Gastrocnemius medialis (tissue), 4 donors: ENCODE measurements at regions not wholly inside any gene's neighbourhood (a gene's known extent, or its start where the extent isn't known, plus 50 kb on each side); places are given as distances from the start of the nearest gene placed in this dataset.
"Not testable (repeated sequence)": the region's sequence is repeated elsewhere in the genome, so short reads cannot be mapped to it uniquely, and the experiment has no call there.

Source experiments
- ATAC-seq, 2 donors: fragments of 150-250 bp; one replicate each; pipeline ENCODE4 v1.9.1; 2016
- DNase-seq, 2 donors: peaks; one replicate each; pipeline ENCODE4 v3.0.0-alpha.2; 2019
- H3K27ac ChIP-seq, 4 donors: fragments of 200-600 bp; sonication (generic); 1 replicate in 1 of 4; 2 replicates in 3 of 4; pipeline ENCODE4 v1.5.1; 2016 to 2018; ENCODE audit warnings: mild to moderate bottlenecking in 2 of 4, moderate library complexity in 1 of 4
- H3K27me3 ChIP-seq, 3 donors: fragments of 200-600 bp; sonication (generic) in 2 of 3; 1 replicate in 1 of 3; 2 replicates in 2 of 3; pipeline versions ENCODE4 v1.5.1 to v1.6.0; 2016 to 2019; ENCODE audit warnings: mild to moderate bottlenecking in 1 of 3, moderate library complexity in 1 of 3
- H3K36me3 ChIP-seq, 2 donors: fragments of 200-600 bp; sonication (generic) in 1 of 2; one replicate each; pipeline ENCODE4 v1.5.1; 2017 to 2018
- H3K4me1 ChIP-seq, 2 donors: fragments of 200-600 bp; sonication (generic) in 1 of 2; one replicate each; pipeline ENCODE4 v1.5.1; 2016 to 2017; ENCODE audit warnings: mild to moderate bottlenecking in 2 of 2
- H3K4me3 ChIP-seq, 4 donors: fragments of 200-600 bp; sonication (generic) in 3 of 4; 1 replicate in 1 of 4; 2 replicates in 3 of 4; pipeline ENCODE4 v1.5.1; 2016 to 2019; ENCODE audit warnings: mild to moderate bottlenecking in 2 of 4
- H3K9me3 ChIP-seq, 3 donors: fragments of 200-600 bp; sonication (generic) in 2 of 3; 1 replicate in 1 of 3; 2 replicates in 2 of 3; pipeline ENCODE4 v1.5.1; 2016 to 2019
- CTCF ChIP-seq, 5 experiments: fragments of 450-650 bp in 3 of 5; fragments of 200-600 bp in 2 of 5; sonication (generic) in 2 of 5; IDR thresholded peaks in 4 of 5; conservative IDR thresholded peaks in 1 of 5; 1 replicate in 4 of 5; 2 replicates in 1 of 5; pipeline ENCODE4 v1.5.1; 2016 to 2019; ENCODE audit warnings: antibody characterized with exemption in 5 of 5, mild to moderate bottlenecking in 3 of 5, moderate library complexity in 3 of 5
- POLR2A ChIP-seq, 2 donors: fragments of 450-650 bp; IDR thresholded peaks; one replicate each; pipeline ENCODE4 v1.6.1; 2017; ENCODE audit warnings: antibody characterized with exemption in 2 of 2, mild to moderate bottlenecking in 2 of 2, moderate library complexity in 2 of 2
- in situ Hi-C, 4 donors: fragments of 200-750 bp; cut with MboI; loops; one replicate each; pipeline versions ENCODE4 v1.15.0 to v1.8.0; 2017; ENCODE audit warnings: low sequenced_read_pairs in 4 of 4
- intact Hi-C: fragments of 100-400 bp; cut with DNase I; formaldehyde crosslinking; loops from one replicate; pipeline ENCODE4 v1.15.1; 2023; ENCODE audit warnings: low total_unique reads

GRCh38 chr15:81835731-81836130 lies 210.1 kb downstream of the MEX3B start:
- intact Hi-C loops = no loop called here
- DNase-seq (no peak), ATAC-seq (no peak)
- H3K36me3 ChIP-seq = no peaks in the 10 kb centered on the region
- in situ Hi-C loops = no loop called here
- H3K27me3 ChIP-seq = no peaks in the 10 kb centered on the region
- H3K4me3 ChIP-seq = no peak overlapping the region
- TF ChIP-seq CTCF (IDR thresholded peaks at IDR 0.05 in 4 of 5, conservative IDR thresholded peaks at IDR 0.05 in 1 of 5) = no peak
- no peak for TF ChIP-seq POLR2A (IDR thresholded peaks at IDR 0.05)
- H3K27ac ChIP-seq = no peak overlapping the region
- no peaks in the 10 kb centered on the region for H3K4me1 ChIP-seq
- H3K9me3 ChIP-seq = no peaks in the 10 kb centered on the region

GRCh38 chr15:81830520-81830919 lies 215.3 kb downstream of the MEX3B start:
- TF ChIP-seq POLR2A (IDR thresholded peaks at IDR 0.05) (no peak), CTCF (IDR thresholded peaks at IDR 0.05 in 4 of 5, conservative IDR thresholded peaks at IDR 0.05 in 1 of 5) (no peak)
- no peak for DNase-seq
- no peak overlapping the region for H3K27ac ChIP-seq
- no peaks in the 10 kb centered on the region for H3K4me1 ChIP-seq
- no peak overlapping the region for H3K4me3 ChIP-seq
- no peaks in the 10 kb centered on the region for H3K9me3 ChIP-seq
- no peak for ATAC-seq
- no peaks in the 10 kb centered on the region for H3K27me3 ChIP-seq
- H3K36me3 ChIP-seq = no peaks in the 10 kb centered on the region
- in situ Hi-C loops (no loop called here), intact Hi-C loops (no loop called here)

- Histone ChIP-seq H3K27me3 (no peaks in the 10 kb centered on the region), H3K4me3 (no peak overlapping the region), H3K36me3 (no peaks in the 10 kb centered on the region), H3K4me1 (no peaks in the 10 kb centered on the region), H3K27ac (no peak overlapping the region), H3K9me3 (no peaks in the 10 kb centered on the region)
- in situ Hi-C loops (no loop called here), intact Hi-C loops (loop anchor here (10.0 kb wide), 1 partner anchor 885 kb away; no protein-coding TSS in a partner anchor)
- TF ChIP-seq POLR2A (IDR thresholded peaks at IDR 0.05) (no peak), CTCF (IDR thresholded peaks at IDR 0.05 in 4 of 5, conservative IDR thresholded peaks at IDR 0.05 in 1 of 5) (no peak)
- ATAC-seq (no peak), DNase-seq (no peak)
Measured at GRCh38 chr15:81829918-81830317, 215.9 kb downstream of the MEX3B start.

- H3K27ac ChIP-seq = no peak overlapping the region
- DNase-seq (no peak), ATAC-seq (no peak)
- intact Hi-C loops (loop anchor here (10.0 kb wide), 1 partner anchor 883 kb away; no protein-coding TSS in a partner anchor), in situ Hi-C loops (no loop called here)
- no peaks in the 10 kb centered on the region for H3K4me1 ChIP-seq
- no peak overlapping the region for H3K4me3 ChIP-seq
- TF ChIP-seq CTCF (IDR thresholded peaks at IDR 0.05 in 4 of 5, conservative IDR thresholded peaks at IDR 0.05 in 1 of 5) = no peak
- TF ChIP-seq POLR2A (IDR thresholded peaks at IDR 0.05) = no peak
- H3K27me3 ChIP-seq = no peaks in the 10 kb centered on the region
- H3K9me3 ChIP-seq = no peaks in the 10 kb centered on the region
- no peaks in the 10 kb centered on the region for H3K36me3 ChIP-seq
Measured at GRCh38 chr15:81828135-81828534, 217.7 kb downstream of the MEX3B start.

GRCh38 chr15:81825136-81825535 lies 220.7 kb downstream of the MEX3B start:
- DNase-seq (no peak), ATAC-seq (no peak)
- no peak for TF ChIP-seq CTCF (IDR thresholded peaks at IDR 0.05 in 4 of 5, conservative IDR thresholded peaks at IDR 0.05 in 1 of 5)
- no peak for TF ChIP-seq POLR2A (IDR thresholded peaks at IDR 0.05)
- no peaks in the 10 kb centered on the region for H3K27me3 ChIP-seq
- intact Hi-C loops = loop anchor here (10.0 kb wide), 1 partner anchor 880 kb away; no protein-coding TSS in a partner anchor
- in situ Hi-C loops = no loop called here
- H3K36me3 ChIP-seq = no peaks in the 10 kb centered on the region
- no peak overlapping the region for H3K4me3 ChIP-seq
- no peaks in the 10 kb centered on the region for H3K4me1 ChIP-seq
- H3K9me3 ChIP-seq = no peaks in the 10 kb centered on the region
- H3K27ac ChIP-seq = no peak overlapping the region

GRCh38 chr15:81822587-81822986 lies 223.2 kb downstream of the MEX3B start:
- H3K4me3 ChIP-seq, ATAC-seq, DNase-seq, H3K27me3 ChIP-seq, H3K9me3 ChIP-seq, H3K27ac ChIP-seq, H3K4me1 ChIP-seq, in situ Hi-C loops, H3K36me3 ChIP-seq: not testable (repeated sequence)
- intact Hi-C loops = loop anchor here (10.0 kb wide), 1 partner anchor 878 kb away; no protein-coding TSS in a partner anchor
